Gastroesophageal sphincter (tissue), 4 donors: ENCODE measurements at regions not wholly inside any gene's neighbourhood (a gene's known extent, or its start where the extent isn't known, plus 50 kb on each side); places are given as distances from the start of the nearest gene placed in this dataset.

Experiments used
- ATAC-seq: fragments of 150-250 bp; one replicate; pipeline ENCODE4 v1.9.1; 2016; ENCODE audit warnings: mild to moderate bottlenecking, moderate library complexity
- H3K27ac ChIP-seq, 4 donors: fragments of 200-600 bp; sonication (generic) in 3 of 4; 1 replicate in 3 of 4; 2 replicates in 1 of 4; pipeline ENCODE4 v1.5.1; 2016 to 2019
- H3K27me3 ChIP-seq: fragments of 200-600 bp; sonication (generic); one replicate; pipeline ENCODE4 v1.5.1; 2019
- H3K36me3 ChIP-seq, 2 donors: fragments of 200-600 bp; sonication (generic); one replicate each; pipeline ENCODE4 v1.5.1; 2019; ENCODE audit warnings: control low read depth in 1 of 2
- H3K4me1 ChIP-seq, 3 donors: fragments of 200-600 bp; sonication (generic); 1 replicate in 2 of 3; 2 replicates in 1 of 3; pipeline ENCODE4 v1.5.1; 2016 to 2019; ENCODE audit warnings: control low read depth in 2 of 3
- H3K4me3 ChIP-seq, 2 donors: fragments of 200-600 bp; sonication (generic); one replicate each; pipeline ENCODE4 v1.5.1; 2019; ENCODE audit warnings: mild to moderate bottlenecking in 1 of 2, moderate library complexity in 1 of 2
- H3K9me3 ChIP-seq, 3 donors: fragments of 200-600 bp; sonication (generic); one replicate each; pipeline ENCODE4 v1.5.1; 2017 to 2019; ENCODE audit warnings: control low read depth in 2 of 3
- CTCF ChIP-seq, 4 experiments: fragments of 200-600 bp in 2 of 4; fragments of 450-650 bp in 2 of 4; sonication (generic) in 1 of 4; IDR thresholded peaks; one replicate each; pipeline ENCODE4 v1.5.1; 2017 to 2019; ENCODE audit warnings: antibody characterized with exemption in 4 of 4, mild to moderate bottlenecking in 2 of 4, moderate library complexity in 2 of 4
- EP300 ChIP-seq: sonication (generic); formaldehyde crosslinking; IDR thresholded peaks from one replicate; pipeline ENCODE4 v1.6.1; 2017; ENCODE audit warnings: antibody characterized with exemption, mild to moderate bottlenecking
- POLR2A ChIP-seq, 2 donors: fragments of 450-650 bp; IDR thresholded peaks; one replicate each; pipeline ENCODE4 v1.6.1; 2017; ENCODE audit warnings: antibody characterized with exemption in 2 of 2, mild to moderate bottlenecking in 2 of 2, moderate library complexity in 1 of 2
- POLR2AphosphoS5 ChIP-seq: sonication (generic); formaldehyde crosslinking; IDR thresholded peaks from one replicate; pipeline ENCODE4 v1.6.1; 2017; ENCODE audit warnings: antibody characterized with exemption
- WGBS, 2 donors: methylation state at CpG; one replicate each; pipeline ENCODE4 v1.1.5; 2018; ENCODE audit warnings: low coverage in 1 of 2; 5-methylcytosine and 5-hydroxymethylcytosine counted together

- H3K9me3 ChIP-seq, result peaks cover 0 to 18% (median 0%) of the 10 kb centered on the region in 3 donors
- H3K36me3 ChIP-seq, result no peaks in the 10 kb centered on the region
- H3K27ac ChIP-seq, result no peak overlapping the region
- 43 to 72% methylated on average over 2 to 7 of the region's 7 CpGs for WGBS, 2 donors
- ATAC-seq, result no peak
- TF ChIP-seq EP300 (no peak), POLR2AphosphoS5 (no peak), POLR2A (IDR thresholded peaks at IDR 0.05) (no peak), CTCF (IDR thresholded peaks at IDR 0.05) (no peak)
- no peak overlapping the region for H3K4me3 ChIP-seq
- no peaks in the 10 kb centered on the region for H3K27me3 ChIP-seq
- H3K4me1 ChIP-seq, result no peaks in the 10 kb centered on the region
Measured at GRCh38 chr7:145331522-145331921, 495.7 kb upstream of the TPK1 start.

DNA sequence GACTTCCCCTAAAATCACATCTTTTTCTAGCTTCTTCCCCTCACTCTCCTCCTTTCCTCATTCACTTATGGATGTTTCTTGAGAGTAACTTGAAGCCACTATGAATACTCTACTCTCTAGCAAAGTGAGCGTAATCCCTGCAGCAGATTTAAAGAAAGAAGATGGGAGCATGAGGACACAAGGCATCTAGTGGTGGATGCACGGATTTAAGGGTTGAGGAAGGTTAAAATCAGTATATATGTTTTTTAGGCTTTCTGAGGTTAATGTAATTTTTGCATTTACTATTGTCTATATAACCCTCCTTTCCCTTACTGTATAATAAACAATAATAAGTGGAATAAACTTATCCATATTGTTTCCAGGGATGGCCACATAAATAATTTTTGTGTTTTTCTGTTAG, 495.2 kb upstream of the TPK1 start:
- no peak for ATAC-seq
- 30 to 49% methylated on average over 2 of the region's 2 CpGs for WGBS, 2 donors
- no peaks in the 10 kb centered on the region for H3K36me3 ChIP-seq
- TF ChIP-seq POLR2AphosphoS5 (no peak), POLR2A (IDR thresholded peaks at IDR 0.05) (no peak), CTCF (IDR thresholded peaks at IDR 0.05) (no peak), EP300 (no peak)
- peaks cover 0 to 18% (median 0%) of the 10 kb centered on the region in 3 donors for H3K9me3 ChIP-seq
- no peak overlapping the region for H3K27ac ChIP-seq
- H3K4me1 ChIP-seq, result no peaks in the 10 kb centered on the region
- no peaks in the 10 kb centered on the region for H3K27me3 ChIP-seq
- H3K4me3 ChIP-seq, result no peak overlapping the region

DNA sequence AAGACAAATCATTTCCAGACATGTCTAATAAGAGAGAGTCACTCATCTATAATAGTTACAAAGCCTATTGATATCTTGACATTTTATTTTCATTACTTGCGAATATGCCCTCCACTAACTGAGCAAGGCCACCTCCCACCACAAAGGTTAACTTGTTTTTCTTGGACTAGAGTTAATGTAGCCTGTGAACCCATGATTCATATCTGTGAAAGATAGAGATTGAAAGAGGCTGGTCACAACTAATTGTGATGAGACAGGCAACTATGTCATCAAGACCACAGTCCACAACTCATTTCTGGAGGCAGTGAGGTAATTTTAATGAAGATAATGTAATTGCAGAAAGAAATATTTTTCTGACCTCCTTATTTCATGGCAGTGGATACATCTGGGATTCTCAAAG, 491.8 kb upstream of the TPK1 start:
- no peak for ATAC-seq

DNA sequence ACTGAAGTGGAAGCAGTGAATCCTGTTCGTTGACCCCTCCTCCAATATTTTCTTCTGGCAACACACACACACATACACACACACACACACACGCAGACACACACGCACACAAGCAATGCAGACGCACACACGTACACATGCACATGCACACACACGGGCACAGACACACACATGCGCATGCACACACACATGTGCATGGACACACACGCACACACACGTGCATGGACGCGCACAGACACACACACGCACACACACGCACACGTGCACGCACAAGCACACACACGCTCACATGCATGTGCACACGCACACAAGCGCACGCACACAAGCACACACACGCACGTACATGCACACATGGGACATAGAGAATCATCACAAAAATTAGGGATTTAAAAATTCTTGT, 488.2 kb upstream of the TPK1 start:
- Histone ChIP-seq H3K27ac (no peak overlapping the region), H3K27me3 (no peaks in the 10 kb centered on the region), H3K4me1 (no peaks in the 10 kb centered on the region), H3K4me3 (no peak overlapping the region), H3K9me3 (no peaks in the 10 kb centered on the region), H3K36me3 (no peaks in the 10 kb centered on the region)
- TF ChIP-seq CTCF (IDR thresholded peaks at IDR 0.05) (no peak), POLR2AphosphoS5 (no peak), POLR2A (IDR thresholded peaks at IDR 0.05) (no peak), EP300 (no peak)
- no peak for ATAC-seq
- WGBS, 2 donors, result 85% methylated on average over 15 to 20 of the region's 21 CpGs

More for the DNA sequence above, 491.8 kb upstream of the TPK1 start:
- no peaks in the 10 kb centered on the region for H3K36me3 ChIP-seq
- H3K4me3 ChIP-seq, result no peak overlapping the region
- WGBS, 2 donors, result 60% methylated on average over 1 of the region's 1 CpG; no CpG with 5 or more reads in 1 of the 2 donors
- TF ChIP-seq POLR2A (IDR thresholded peaks at IDR 0.05) (no peak), EP300 (no peak), POLR2AphosphoS5 (no peak), CTCF (IDR thresholded peaks at IDR 0.05) (no peak)
- no peaks in the 10 kb centered on the region for H3K9me3 ChIP-seq
- no peak overlapping the region for H3K27ac ChIP-seq
- H3K27me3 ChIP-seq, result no peaks in the 10 kb centered on the region
- no peaks in the 10 kb centered on the region for H3K4me1 ChIP-seq

- H3K4me1 ChIP-seq, result no peaks in the 10 kb centered on the region
- no peak overlapping the region for H3K27ac ChIP-seq
- H3K36me3 ChIP-seq, result no peaks in the 10 kb centered on the region
- TF ChIP-seq CTCF (IDR thresholded peaks at IDR 0.05) (no peak), POLR2A (IDR thresholded peaks at IDR 0.05) (no peak), POLR2AphosphoS5 (no peak), EP300 (no peak)
- H3K27me3 ChIP-seq, result no peaks in the 10 kb centered on the region
- ATAC-seq, result no peak
- H3K9me3 ChIP-seq, result no peaks in the 10 kb centered on the region
- WGBS, 2 donors, result 48% methylated on average over 2 of the region's 2 CpGs
- no peak overlapping the region for H3K4me3 ChIP-seq
Measured at GRCh38 chr7:145313551-145313950, 477.7 kb upstream of the TPK1 start.
